ENCODE measurements at regions not wholly inside any gene's neighbourhood (a gene's known extent, or its start where the extent isn't known, plus 50 kb on each side); places are given as distances from the start of the nearest gene placed in this dataset.

- Histone ChIP-seq H3K4me2 (ENCODE audit: insufficient read depth, low read length) (no peak overlapping the region), H4K20me1 (replicated peaks; ENCODE audit: control insufficient read depth, extremely low read depth, insufficient read depth, low read length) (no peaks in the 10 kb centered on the region), H3K27ac (ENCODE audit: insufficient read depth, low read depth, low read length) (no peak overlapping the region), H3K4me3 (replicated peaks in 1 of 3; ENCODE audit: insufficient read depth in 1 of 3, low read depth in 1 of 3, low read length in 3 of 3) (no peak overlapping the region), H3K9ac (replicated peaks; ENCODE audit: extremely low read depth, insufficient read depth, low read length) (no peak overlapping the region), H3K79me2 (ENCODE audit: control insufficient read depth, insufficient read depth, low read length) (no peaks in the 10 kb centered on the region), H3K9me1 (replicated peaks; ENCODE audit: control insufficient read depth, extremely low read depth, insufficient read depth, low read length) (no peaks in the 10 kb centered on the region), H2AFZ (ENCODE audit: low read depth, low read length) (no peak overlapping the region), H3K36me3 (ENCODE audit: control insufficient read depth in 2 of 2, extremely low read depth in 1 of 2, insufficient read depth in 2 of 2, low read length in 2 of 2) (no peaks in the 10 kb centered on the region), H3K27me3 (ENCODE audit: control insufficient read depth in 2 of 2, insufficient read depth in 2 of 2, low read length in 2 of 2) (no peaks in the 10 kb centered on the region), H3K9me3 (replicated peaks; ENCODE audit: control insufficient read depth, insufficient read depth, low read length) (peaks cover 4% of the 10 kb centered on the region), H3K4me1 (ENCODE audit: control insufficient read depth, extremely low read depth, insufficient read depth, low read length) (no peaks in the 10 kb centered on the region)
- DNase-seq (ENCODE audit: low read depth, low spot score): no peak
- TF ChIP-seq JUN (IDR thresholded peaks at IDR 0.05; ENCODE audit: borderline replicate concordance, insufficient read depth, insufficient read length, low read depth) (no peak), EZH2 (IDR thresholded peaks at IDR 0.05; ENCODE audit: borderline replicate concordance, low read depth, low read length, severe bottlenecking) (no peak), GATA2 (IDR thresholded peaks at IDR 0.05; ENCODE audit: insufficient read depth, insufficient read length, low read depth, low read length) (no peak), POLR2AphosphoS5 (IDR thresholded peaks at IDR 0.05; ENCODE audit: insufficient read depth, low read depth, low read length) (no peak), MYC (IDR thresholded peaks at IDR 0.05; ENCODE audit: low read depth, low read length) (no peak), POLR2A (IDR thresholded peaks at IDR 0.05; ENCODE audit: low read depth, low read length) (no peak), FOS (IDR thresholded peaks at IDR 0.05; ENCODE audit: borderline replicate concordance, insufficient read depth, low read length) (no peak)
- TF ChIP-seq, protein P1, sequence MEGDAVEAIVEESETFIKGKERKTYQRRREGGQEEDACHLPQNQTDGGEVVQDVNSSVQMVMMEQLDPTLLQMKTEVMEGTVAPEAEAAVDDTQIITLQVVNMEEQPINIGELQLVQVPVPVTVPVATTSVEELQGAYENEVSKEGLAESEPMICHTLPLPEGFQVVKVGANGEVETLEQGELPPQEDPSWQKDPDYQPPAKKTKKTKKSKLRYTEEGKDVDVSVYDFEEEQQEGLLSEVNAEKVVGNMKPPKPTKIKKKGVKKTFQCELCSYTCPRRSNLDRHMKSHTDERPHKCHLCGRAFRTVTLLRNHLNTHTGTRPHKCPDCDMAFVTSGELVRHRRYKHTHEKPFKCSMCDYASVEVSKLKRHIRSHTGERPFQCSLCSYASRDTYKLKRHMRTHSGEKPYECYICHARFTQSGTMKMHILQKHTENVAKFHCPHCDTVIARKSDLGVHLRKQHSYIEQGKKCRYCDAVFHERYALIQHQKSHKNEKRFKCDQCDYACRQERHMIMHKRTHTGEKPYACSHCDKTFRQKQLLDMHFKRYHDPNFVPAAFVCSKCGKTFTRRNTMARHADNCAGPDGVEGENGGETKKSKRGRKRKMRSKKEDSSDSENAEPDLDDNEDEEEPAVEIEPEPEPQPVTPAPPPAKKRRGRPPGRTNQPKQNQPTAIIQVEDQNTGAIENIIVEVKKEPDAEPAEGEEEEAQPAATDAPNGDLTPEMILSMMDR (IDR thresholded peaks at IDR 0.05; ENCODE audit: extremely low read depth in 1 of 2, insufficient read depth in 1 of 2, low read depth in 1 of 2, low read length in 2 of 2): no peak
- TF ChIP-seq, protein P2, sequence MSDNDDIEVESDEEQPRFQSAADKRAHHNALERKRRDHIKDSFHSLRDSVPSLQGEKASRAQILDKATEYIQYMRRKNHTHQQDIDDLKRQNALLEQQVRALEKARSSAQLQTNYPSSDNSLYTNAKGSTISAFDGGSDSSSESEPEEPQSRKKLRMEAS (IDR thresholded peaks at IDR 0.05; ENCODE audit: insufficient read depth, insufficient read length): no peak
- dilution Hi-C loops (cut with MboI; ENCODE audit: extremely low pct_ligation_motif_present, low sequenced_read_pairs): no loop called here
- FAIRE-seq: no peak
- POLR2A ChIA-PET: no interaction called here
- intact Hi-C loops (cut with micrococcal nuclease): no loop called here
- no TSS peak for BruUV-seq (replicated peaks)
- CTCF ChIA-PET: no interaction called here
Measured at GRCh38 chr6:8750627-8751026, 315.3 kb upstream of the SLC35B3 start.
